IMR-90 (cell line): ENCODE measurements at regions not wholly inside any gene's neighbourhood (a gene's known extent, or its start where the extent isn't known, plus 50 kb on each side); places are given as distances from the start of the nearest gene placed in this dataset.

Experiments
- ATAC-seq: fragments of 200-7000 bp; cut with Tn5 transposase; 2 replicates; pipeline ENCODE4 v1.9.1; 2020; ENCODE audit warnings: low read depth, mild to moderate bottlenecking, moderate library complexity
- BruUV-seq: library from RNA; stranded (reverse); fragments of 400-500 nt; replicated peaks from 2 replicates; lab custom pipeline; 2021; lab: Mats Ljungman, UMichigan
- CTCF ChIA-PET: fragments of 300-600 bp; formaldehyde crosslinking; extraction: SDS; loops from one replicate; lab custom pipeline; 2021; ENCODE audit warnings: antibody characterized with exemption; lab: Yijun Ruan, JAX
- POLR2A ChIA-PET: fragments of 300-600 bp; sonication (Branson Sonifier 250); formaldehyde crosslinking; loops from one replicate; lab custom pipeline; 2022; ENCODE audit warnings: antibody characterized with exemption; ENCODE audit not compliant: unreplicated experiment; lab: Charles Lee
- DNase-seq: peaks from one replicate; pipeline ENCODE4 v3.0.0; 2013
- H2AFZ ChIP-seq: replicated peaks from 2 replicates; pipeline ENCODE3; 2013; ENCODE audit warnings: low read length, mild to moderate bottlenecking; ENCODE audit not compliant: poor library complexity
- H2AK5ac ChIP-seq: 2 replicates; pipeline ENCODE4 v1.6.1; 2013; ENCODE audit warnings: low read depth, low read length, inconsistent platforms
- H2AK9ac ChIP-seq: replicated peaks from 2 replicates; pipeline ENCODE3; 2013; ENCODE audit warnings: mild to moderate bottlenecking, low read depth, low read length, moderate library complexity; ENCODE audit not compliant: poor library complexity
- H2BK120ac ChIP-seq: 2 replicates; pipeline ENCODE4 v1.6.1; 2013; ENCODE audit warnings: low read depth, low read length, inconsistent platforms
- H2BK15ac ChIP-seq: 3 replicates; pipeline ENCODE4 v1.6.1; 2013; ENCODE audit warnings: low read depth, low read length, inconsistent platforms
- H2BK20ac ChIP-seq: 2 replicates; pipeline ENCODE4 v1.6.1; 2013; ENCODE audit warnings: low read depth, mild to moderate bottlenecking, inconsistent platforms, low read length, moderate library complexity
- H2BK5ac ChIP-seq: 2 replicates; pipeline ENCODE4 v1.6.1; 2013; ENCODE audit warnings: mild to moderate bottlenecking, low read depth, low read length, inconsistent platforms; ENCODE audit not compliant: poor library complexity, severe bottlenecking
- H3K14ac ChIP-seq: replicated peaks from 2 replicates; pipeline ENCODE4 v1.6.1; 2013; ENCODE audit warnings: low read depth, low read length, inconsistent platforms
- H3K18ac ChIP-seq: 2 replicates; pipeline ENCODE4 v1.6.1; 2013; ENCODE audit warnings: low read depth, low read length, control low read depth
- H3K23ac ChIP-seq: 2 replicates; pipeline ENCODE4 v1.6.1; 2013; ENCODE audit warnings: low read depth, low read length, inconsistent platforms
- H3K27ac ChIP-seq: 2 replicates; pipeline ENCODE4 v1.5.1; 2013; ENCODE audit warnings: mild to moderate bottlenecking, control low read depth, low read length; ENCODE audit not compliant: insufficient read depth
- H3K27me3 ChIP-seq: 2 replicates; pipeline ENCODE4 v1.6.1; 2013; ENCODE audit warnings: low read length; ENCODE audit not compliant: control insufficient read depth, insufficient read depth
- H3K36me3 ChIP-seq: 2 replicates; pipeline ENCODE4 v1.6.1; 2013; ENCODE audit warnings: low read length, mixed read lengths; ENCODE audit not compliant: control insufficient read depth, insufficient read depth
- H3K4ac ChIP-seq: 2 replicates; pipeline ENCODE4 v1.6.1; 2013; ENCODE audit warnings: low read depth, low read length, inconsistent platforms
- H3K4me1 ChIP-seq: 2 replicates; pipeline ENCODE4 v1.6.1; 2013; ENCODE audit warnings: low read length, mixed read lengths; ENCODE audit not compliant: control insufficient read depth, insufficient read depth
- H3K4me2 ChIP-seq: 2 replicates; pipeline ENCODE4 v1.6.1; 2013; ENCODE audit warnings: low read depth, mild to moderate bottlenecking, control low read depth, low read length, moderate library complexity
- H3K4me3 ChIP-seq: 2 replicates; pipeline ENCODE4 v1.5.1; 2013; ENCODE audit warnings: low read depth, mild to moderate bottlenecking, control low read depth, low read length, moderate library complexity; ENCODE audit not compliant: insufficient read depth
- H3K56ac ChIP-seq: 2 replicates; pipeline ENCODE4 v1.6.1; 2013; ENCODE audit warnings: low read length, inconsistent platforms; ENCODE audit not compliant: insufficient read depth; ENCODE audit errors: extremely low read depth
- H3K79me1 ChIP-seq, 2 experiments: 2 replicates each; pipeline ENCODE4 v1.6.1; 2013; ENCODE audit warnings: low read length in 2 of 2, inconsistent platforms in 1 of 2, low read depth in 1 of 2
- H3K9ac ChIP-seq: 2 replicates; pipeline ENCODE4 v1.6.1; 2013; ENCODE audit warnings: low read depth, low read length, control low read depth
- H3K9me1 ChIP-seq: 2 replicates; pipeline ENCODE4 v1.6.1; 2013; ENCODE audit warnings: low read length, inconsistent platforms; ENCODE audit not compliant: insufficient read depth
- H3K9me3 ChIP-seq: 2 replicates; pipeline ENCODE4 v1.6.1; 2013; ENCODE audit warnings: low read length; ENCODE audit not compliant: control insufficient read depth, insufficient read depth
- H4K20me1 ChIP-seq: 2 replicates; pipeline ENCODE4 v1.6.1; 2013; ENCODE audit warnings: low read length, inconsistent platforms; ENCODE audit not compliant: insufficient read depth
- H4K5ac ChIP-seq: 2 replicates; pipeline ENCODE4 v1.6.1; 2013; ENCODE audit warnings: mild to moderate bottlenecking, low read depth, low read length, control low read depth
- H4K8ac ChIP-seq, 2 experiments: 2 replicates each; pipeline ENCODE4 v1.6.1; 2013; ENCODE audit warnings: low read depth in 2 of 2, low read length in 2 of 2, control low read depth in 1 of 2, inconsistent platforms in 1 of 2
- H4K91ac ChIP-seq: 2 replicates; pipeline ENCODE4 v1.6.1; 2013; ENCODE audit warnings: low read depth, low read length, inconsistent platforms; ENCODE audit not compliant: insufficient read depth
- BHLHE40 ChIP-seq: fragments of 150-350 bp; IDR thresholded peaks from 2 replicates; pipeline ENCODE4 v1.6.1; 2016; ENCODE audit warnings: mild to moderate bottlenecking, low read depth, low read length
- CEBPB ChIP-seq: IDR thresholded peaks from 2 replicates; pipeline ENCODE4 v1.6.1; 2012; ENCODE audit warnings: low read depth, low read length, improper control_type of control experiment
- CHD1 ChIP-seq: IDR thresholded peaks from 2 replicates; pipeline ENCODE4 v1.6.1; 2012; ENCODE audit warnings: low read depth, low read length, improper control_type of control experiment
- FOS ChIP-seq: fragments of 150-350 bp; IDR thresholded peaks from 2 replicates; pipeline ENCODE4 v1.6.1; 2016; ENCODE audit warnings: low read depth, low read length
- MAZ ChIP-seq: IDR thresholded peaks from 2 replicates; pipeline ENCODE4 v1.6.1; 2012; ENCODE audit warnings: low read depth, mild to moderate bottlenecking, low read length, improper control_type of control experiment, moderate library complexity, borderline replicate concordance
- MXI1 ChIP-seq: IDR thresholded peaks from 2 replicates; pipeline ENCODE4 v1.6.1; 2012; ENCODE audit warnings: low read depth, mild to moderate bottlenecking, low read length, moderate library complexity, borderline replicate concordance
- NFE2L2 ChIP-seq: fragments of 150-350 bp; IDR thresholded peaks from 2 replicates; pipeline ENCODE4 v1.6.1; 2016; ENCODE audit warnings: low read depth, mild to moderate bottlenecking, low read length
- RAD21 ChIP-seq: IDR thresholded peaks from 2 replicates; pipeline ENCODE4 v1.6.1; 2012; ENCODE audit warnings: low read length, improper control_type of control experiment
- WGBS, 2 experiments: methylation state at CpG; one replicate each; pipeline versions ENCODE4 v1.1.5 to v1.1.7; 2013; ENCODE audit warnings: missing lambda C conversion rate in 2 of 2; ENCODE audit not compliant: insufficient read length in 1 of 2; ENCODE audit errors: extremely low coverage in 2 of 2; 5-methylcytosine and 5-hydroxymethylcytosine counted together
- dilution Hi-C: fragments of 300-500 bp; cut with HindIII; formaldehyde crosslinking; loops from one replicate; pipeline ENCODE4 v1.14.3; 2018; ENCODE audit warnings: low sequenced_read_pairs; ENCODE audit not compliant: unreplicated experiment
- in situ Hi-C: fragments of 300-500 bp; cut with MboI; formaldehyde crosslinking; loops from 3 replicates; pipeline ENCODE4 v1.14.3; 2019; ENCODE audit warnings: low sequenced_read_pairs, inconsistent platforms, mixed read lengths
- intact Hi-C: fragments of 100-400 bp; cut with micrococcal nuclease; formaldehyde crosslinking; loops from 2 replicates; pipeline ENCODE4 v1.10.0; 2022
- TF ChIP-seq, protein P1 (sequence below): fragments of 150-350 bp; IDR thresholded peaks from 2 replicates; pipeline ENCODE4 v1.6.1; 2016; ENCODE audit warnings: low read depth, mild to moderate bottlenecking, low read length, moderate library complexity, borderline replicate concordance
- TF ChIP-seq, protein P2 (sequence below): conservative IDR thresholded peaks from 2 replicates; pipeline ENCODE4 v1.5.1; 2012; ENCODE audit warnings: mild to moderate bottlenecking, low read depth, low read length, improper control_type of control experiment

DNA sequence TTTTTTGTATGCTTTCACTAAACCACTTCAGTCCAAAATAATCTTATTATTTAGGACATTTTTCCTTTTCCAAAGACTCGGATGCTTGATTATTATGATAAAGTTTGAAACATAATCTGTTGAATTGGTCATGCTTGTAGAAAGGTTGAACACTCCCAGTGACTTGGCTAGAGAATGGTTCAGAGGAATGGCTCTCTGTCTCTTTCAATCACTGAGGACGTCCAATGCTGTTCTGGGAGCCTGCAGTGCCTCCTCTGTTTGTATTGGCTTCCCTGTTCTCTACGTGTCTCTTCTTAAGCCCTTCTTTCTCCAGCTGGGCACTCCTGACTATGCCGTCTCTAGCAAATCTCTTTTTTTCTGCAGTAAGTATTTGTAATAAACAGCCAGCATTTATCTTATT is 369.0 kb upstream of the DYNLRB2 start:
- Histone ChIP-seq H3K4ac (0 out of 2 replicates have a peak overlapping the region, but pooled peaks have one; percentile 15), H3K56ac (no peak overlapping the region), H2AFZ (no peak overlapping the region), H3K9me3 (no peaks in the 10 kb centered on the region), H2BK20ac (0 out of 2 replicates have a peak overlapping the region, but pooled peaks have one; percentile 20), H2BK5ac (no peak overlapping the region), H3K27me3 (no peaks in the 10 kb centered on the region), H3K4me3 (no peak overlapping the region), H3K14ac (no peak overlapping the region), H3K4me2 (no peak overlapping the region), H4K20me1 (no peaks in the 10 kb centered on the region), H4K91ac (no peak overlapping the region), H3K9ac (no peak overlapping the region), H4K8ac (no peak overlapping the region), H2BK120ac (no peak overlapping the region), H3K27ac (no peak overlapping the region), H3K4me1 (peaks cover 12% of the 10 kb centered on the region; the same call in 1 of the 2 replicates), H2AK9ac (no peak overlapping the region), H3K79me1 (no peaks in the 10 kb centered on the region), H2BK15ac (peak overlapping the region; percentile 54; the same call in 2 of the 3 replicates), H4K5ac (no peak overlapping the region), H3K23ac (no peak overlapping the region), H3K18ac (no peak overlapping the region; the same call in 1 of the 2 replicates), H3K9me1 (no peaks in the 10 kb centered on the region), H2AK5ac (peak overlapping the region; percentile 56; the same call in 1 of the 2 replicates), H3K36me3 (no peaks in the 10 kb centered on the region)
- ChIA-PET CTCF (no interaction called here), POLR2A (no interaction called here)
- DNase-seq (no peak), ATAC-seq (no peak)
- intact Hi-C loops (loop anchor here (10.0 kb wide), 1 partner anchor 923 kb away; the partner anchor contains the start of gene GCSH), dilution Hi-C loops (no loop called here), in situ Hi-C loops (no loop called here)
- no TSS peak for BruUV-seq
- no CpG with 5 or more reads among the region's 4 CpGs for WGBS, 2 experiments
- TF ChIP-seq RAD21 = no peak
- TF ChIP-seq, protein P1, sequence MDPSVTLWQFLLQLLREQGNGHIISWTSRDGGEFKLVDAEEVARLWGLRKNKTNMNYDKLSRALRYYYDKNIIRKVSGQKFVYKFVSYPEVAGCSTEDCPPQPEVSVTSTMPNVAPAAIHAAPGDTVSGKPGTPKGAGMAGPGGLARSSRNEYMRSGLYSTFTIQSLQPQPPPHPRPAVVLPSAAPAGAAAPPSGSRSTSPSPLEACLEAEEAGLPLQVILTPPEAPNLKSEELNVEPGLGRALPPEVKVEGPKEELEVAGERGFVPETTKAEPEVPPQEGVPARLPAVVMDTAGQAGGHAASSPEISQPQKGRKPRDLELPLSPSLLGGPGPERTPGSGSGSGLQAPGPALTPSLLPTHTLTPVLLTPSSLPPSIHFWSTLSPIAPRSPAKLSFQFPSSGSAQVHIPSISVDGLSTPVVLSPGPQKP = no peak
- no peak for TF ChIP-seq BHLHE40
- TF ChIP-seq NFE2L2 = no peak
- TF ChIP-seq FOS = no peak
- TF ChIP-seq CHD1 = no peak
- TF ChIP-seq MXI1 = no peak
- no peak for TF ChIP-seq MAZ
- TF ChIP-seq CEBPB = no peak
- TF ChIP-seq, protein P2, sequence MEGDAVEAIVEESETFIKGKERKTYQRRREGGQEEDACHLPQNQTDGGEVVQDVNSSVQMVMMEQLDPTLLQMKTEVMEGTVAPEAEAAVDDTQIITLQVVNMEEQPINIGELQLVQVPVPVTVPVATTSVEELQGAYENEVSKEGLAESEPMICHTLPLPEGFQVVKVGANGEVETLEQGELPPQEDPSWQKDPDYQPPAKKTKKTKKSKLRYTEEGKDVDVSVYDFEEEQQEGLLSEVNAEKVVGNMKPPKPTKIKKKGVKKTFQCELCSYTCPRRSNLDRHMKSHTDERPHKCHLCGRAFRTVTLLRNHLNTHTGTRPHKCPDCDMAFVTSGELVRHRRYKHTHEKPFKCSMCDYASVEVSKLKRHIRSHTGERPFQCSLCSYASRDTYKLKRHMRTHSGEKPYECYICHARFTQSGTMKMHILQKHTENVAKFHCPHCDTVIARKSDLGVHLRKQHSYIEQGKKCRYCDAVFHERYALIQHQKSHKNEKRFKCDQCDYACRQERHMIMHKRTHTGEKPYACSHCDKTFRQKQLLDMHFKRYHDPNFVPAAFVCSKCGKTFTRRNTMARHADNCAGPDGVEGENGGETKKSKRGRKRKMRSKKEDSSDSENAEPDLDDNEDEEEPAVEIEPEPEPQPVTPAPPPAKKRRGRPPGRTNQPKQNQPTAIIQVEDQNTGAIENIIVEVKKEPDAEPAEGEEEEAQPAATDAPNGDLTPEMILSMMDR = no peak
